ENCODE measurements at regions not wholly inside any gene's neighbourhood (a gene's known extent, or its start where the extent isn't known, plus 50 kb on each side); places are given as distances from the start of the nearest gene placed in this dataset.

DNA sequence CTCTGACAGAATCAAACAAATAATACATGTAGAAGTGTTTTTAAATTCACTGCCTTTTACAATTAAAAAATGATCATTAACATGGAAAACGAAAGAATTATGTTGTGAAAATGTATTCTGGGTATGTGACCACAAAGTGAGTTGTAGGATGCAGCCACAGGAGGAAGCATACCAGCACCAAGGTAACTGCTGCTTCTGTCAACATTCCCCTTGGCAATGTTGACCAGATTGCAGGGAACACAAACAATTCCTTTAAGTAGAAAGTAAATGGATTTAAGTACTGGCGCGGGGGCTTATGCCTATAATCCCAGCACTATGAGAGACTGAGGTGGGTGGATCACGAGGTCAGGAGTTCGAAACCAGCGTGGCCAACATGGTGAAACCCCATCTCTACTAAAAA, 1877.9 kb upstream of the PCDH7 start:
- TF ChIP-seq GATA3 (IDR thresholded peaks at IDR 0.05; ENCODE audit: low read depth, low read length) (no peak), GATA2 (IDR thresholded peaks at IDR 0.05; ENCODE audit: low read depth, low read length) (no peak)

Measured in SH-SY5Y (cell line).